ENCODE measurements at regions not wholly inside any gene's neighbourhood (a gene's known extent, or its start where the extent isn't known, plus 50 kb on each side); places are given as distances from the start of the nearest gene placed in this dataset.

- no peak for DNase-seq
These were observed 485.5 kb upstream of the SUCLG2 start for GRCh38 chr3:68139897-68140296.

- no peak for DNase-seq
These were observed 482.0 kb upstream of the SUCLG2 start for GRCh38 chr3:68136411-68136810.

DNA sequence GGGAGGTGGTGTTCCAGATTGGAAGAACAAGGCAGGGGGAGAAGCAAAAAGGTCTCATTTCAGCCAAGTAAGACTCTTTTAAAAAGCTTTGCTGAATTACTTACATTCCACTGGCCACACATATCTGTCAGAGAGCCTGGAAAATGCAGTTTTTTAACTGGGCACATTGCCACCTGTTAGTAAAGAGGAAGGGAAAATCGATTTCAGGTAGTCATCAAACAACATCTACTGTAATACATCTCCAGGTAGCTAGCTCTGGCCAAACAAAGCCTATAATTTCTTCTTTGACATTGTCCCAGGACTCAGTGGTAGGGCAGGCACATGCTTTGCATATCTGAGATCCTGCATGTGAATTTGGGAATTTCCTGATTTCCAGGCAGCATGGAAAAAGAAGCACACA is 480.7 kb upstream of the SUCLG2 start:
- no peak for DNase-seq

- no peak for DNase-seq
These were observed 474.7 kb upstream of the SUCLG2 start for GRCh38 chr3:68129065-68129464.

GRCh38 chr3:68123231-68123630 is 468.8 kb upstream of the SUCLG2 start:
- no peak for DNase-seq

DNA sequence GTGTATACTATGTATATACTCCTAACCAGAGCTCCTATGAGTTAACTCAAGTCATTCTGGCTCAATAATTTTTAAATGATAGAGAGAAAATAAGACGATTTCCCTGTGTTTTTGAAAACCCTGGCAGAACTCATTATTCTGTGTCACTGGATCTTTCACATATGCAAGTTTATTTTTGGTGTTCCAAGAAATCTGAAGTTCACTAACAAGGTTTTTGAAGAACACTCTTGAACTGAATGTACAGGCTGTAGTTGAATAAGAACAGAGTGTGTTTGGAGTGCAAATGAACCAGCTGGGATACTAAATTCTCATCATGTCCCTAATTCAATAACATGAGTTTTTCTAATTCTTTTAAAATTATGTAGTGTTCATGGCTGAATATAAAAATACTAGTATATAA is 466.9 kb upstream of the SUCLG2 start:
- no peak for DNase-seq

DNA sequence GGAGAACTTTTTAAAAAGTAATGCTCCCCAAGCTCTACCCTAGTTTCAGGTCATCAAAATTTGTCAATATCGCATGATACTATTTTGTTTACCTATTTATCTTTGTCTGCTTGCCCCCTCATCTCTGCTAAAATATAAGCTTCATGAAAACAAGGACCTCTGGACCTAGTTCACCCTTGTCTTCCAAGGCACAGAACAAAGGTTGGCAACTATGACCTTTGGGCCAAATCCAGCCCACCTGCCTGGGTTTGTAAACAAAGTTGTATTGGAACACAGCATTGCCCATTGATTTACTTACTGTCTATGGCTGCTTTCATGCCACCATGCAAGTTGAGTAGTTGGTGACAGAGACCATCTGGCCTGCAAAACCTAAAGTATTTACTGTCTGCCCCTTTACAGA is 462.2 kb upstream of the SUCLG2 start:
- no peak for DNase-seq

- no peak for DNase-seq
These were observed 449.4 kb upstream of the SUCLG2 start for GRCh38 chr3:68103811-68104210.

- DNase-seq = no peak
These were observed 436.2 kb upstream of the SUCLG2 start for GRCh38 chr3:68090571-68090970.

DNA sequence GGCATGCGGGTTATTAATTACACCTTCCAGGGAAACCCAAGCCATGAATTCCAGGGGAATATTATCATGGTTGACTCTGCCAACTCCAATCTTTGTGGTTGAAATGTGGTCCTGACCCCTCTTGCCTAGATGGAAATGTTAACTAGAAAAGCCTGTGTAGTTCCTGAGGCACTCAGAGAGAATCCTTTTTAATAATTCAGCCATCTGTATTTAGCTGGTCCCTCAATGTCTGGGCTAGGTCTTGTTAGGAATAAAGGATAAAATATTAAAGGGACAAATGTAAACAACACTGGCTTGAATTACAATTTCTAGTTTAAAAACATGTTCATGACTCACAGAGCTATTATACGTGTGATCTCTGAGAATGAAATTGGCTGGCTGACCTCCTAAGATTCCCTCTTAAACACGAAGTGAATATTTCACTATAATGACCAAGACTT is 435.2 kb upstream of the SUCLG2 start:
- no peak for DNase-seq

GRCh38 chr3:68088636-68089035 is 434.2 kb upstream of the SUCLG2 start:
- DNase-seq = no peak

DNA sequence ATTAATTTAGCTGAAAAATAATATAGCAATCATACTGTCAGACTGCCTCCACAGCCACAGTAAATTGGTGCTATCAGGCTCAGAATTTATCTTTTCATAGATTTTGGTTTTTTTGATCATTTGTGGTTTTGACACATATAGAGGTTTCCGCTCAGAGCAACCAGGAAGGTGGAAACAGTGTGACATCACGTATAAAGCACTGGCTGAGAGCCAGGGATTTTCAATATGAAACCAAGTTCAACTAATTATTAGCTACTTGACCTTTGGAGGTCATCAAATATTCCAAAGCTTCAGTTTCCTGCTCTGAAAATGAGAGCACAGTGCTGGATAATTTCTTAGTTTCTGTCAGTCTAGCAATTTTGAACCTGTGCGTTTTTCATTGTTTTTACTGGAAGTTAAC is 433.8 kb upstream of the SUCLG2 start:
- no peak for DNase-seq

GRCh38 chr3:68072062-68072461 is 417.6 kb upstream of the SUCLG2 start:
- DNase-seq = no peak

DNA sequence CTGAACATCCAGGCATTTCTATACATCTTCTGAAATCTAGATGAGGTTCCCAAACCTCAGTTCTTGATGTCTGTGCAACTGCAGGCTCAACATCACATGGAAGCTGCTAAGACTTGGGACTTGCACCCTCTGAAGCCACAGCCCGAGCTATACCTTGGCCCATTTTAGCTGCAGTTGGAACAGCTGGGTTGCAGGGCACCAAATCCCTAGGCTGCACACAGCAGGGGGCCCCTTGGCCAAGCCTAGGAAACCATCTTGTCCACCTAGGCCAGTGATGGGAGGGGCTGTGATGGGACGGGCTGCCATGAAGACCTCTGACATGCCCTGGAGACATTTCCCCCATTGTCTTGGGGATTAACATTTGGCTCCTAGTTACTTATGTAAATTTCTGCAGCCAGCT is 415.8 kb upstream of the SUCLG2 start:
- DNase-seq = no peak

DNA sequence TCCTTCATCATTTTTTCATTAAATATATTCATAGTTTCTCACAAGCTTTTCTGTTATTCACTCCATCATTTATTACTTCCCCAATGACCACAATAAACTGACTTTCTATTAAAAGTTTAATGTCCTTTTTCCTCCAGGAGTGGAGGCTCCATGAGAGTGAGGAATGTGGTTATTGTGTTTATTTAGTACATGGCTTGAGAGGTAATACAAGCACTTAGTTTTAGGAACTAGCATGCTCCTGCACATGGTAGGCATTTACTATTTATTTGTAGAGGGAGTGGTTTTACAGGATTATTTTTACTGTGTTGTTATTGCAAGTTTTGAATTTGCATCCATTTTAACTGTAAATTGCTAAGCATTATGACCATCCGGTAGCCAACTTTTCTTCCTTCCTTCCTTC is 412.9 kb upstream of the SUCLG2 start:
- DNase-seq = no peak

DNA sequence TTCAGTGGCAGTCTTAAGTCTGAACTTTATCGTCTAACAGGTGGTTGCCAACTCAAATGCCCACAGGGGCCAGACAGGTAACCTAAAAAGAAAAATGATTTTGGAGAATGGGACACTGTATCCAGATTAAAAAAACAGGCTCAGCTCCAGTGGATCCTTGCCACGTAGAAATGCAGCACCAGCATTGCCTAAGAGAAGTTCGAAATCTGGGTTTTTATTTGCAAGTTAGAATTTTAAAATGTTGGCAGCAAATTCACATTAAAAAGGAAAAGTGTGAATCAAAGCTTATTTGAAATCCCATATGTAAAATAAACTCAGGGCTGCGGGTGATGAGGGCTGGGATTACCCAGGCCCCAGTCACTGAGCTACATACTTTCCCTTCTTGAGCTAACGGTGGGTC is 408.5 kb upstream of the SUCLG2 start:
- DNase-seq = no peak

DNA sequence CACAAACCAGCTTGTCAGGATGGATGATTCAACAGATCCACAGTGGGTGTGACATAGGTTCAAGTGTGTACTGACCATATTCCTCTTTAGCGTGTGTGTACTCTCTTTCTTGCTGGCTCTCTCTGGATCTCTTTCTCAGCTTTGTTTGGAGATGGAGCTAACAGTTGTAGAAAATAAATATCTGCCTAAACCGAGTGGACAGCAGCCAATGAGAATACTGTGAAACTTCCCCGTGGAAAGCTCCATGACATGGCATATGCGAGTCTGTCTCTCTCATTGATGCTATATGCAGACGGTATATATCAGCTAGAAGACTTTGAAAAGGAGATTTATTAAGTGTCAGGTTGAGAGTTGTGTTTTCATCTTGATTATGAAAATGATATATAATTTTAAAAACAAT is 406.5 kb upstream of the SUCLG2 start:
- no peak for DNase-seq

DNA sequence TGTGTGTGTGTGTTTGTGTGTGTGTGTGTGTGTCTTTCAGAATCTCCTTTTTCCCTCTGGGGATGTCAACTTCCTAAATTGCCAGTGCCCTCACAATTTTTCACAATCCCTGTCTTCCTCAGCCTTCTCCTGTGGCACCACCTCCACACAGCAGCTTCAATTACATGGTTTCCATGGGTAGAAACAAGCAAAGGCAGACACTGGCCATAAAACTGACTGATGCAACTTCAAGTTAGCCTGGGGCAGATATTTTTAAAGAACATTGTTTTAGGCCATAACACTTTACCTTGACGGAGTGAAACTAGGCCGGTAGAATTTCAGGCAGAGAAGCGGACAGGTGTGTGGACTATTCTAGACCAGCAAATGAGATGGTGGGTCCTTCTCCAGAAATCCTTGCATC is 405.8 kb upstream of the SUCLG2 start:
- DNase-seq = no peak

GRCh38 chr3:68059628-68060152 is 405.3 kb upstream of the SUCLG2 start:
- DNase-seq = no peak

GRCh38 chr3:68057637-68058320 is 403.4 kb upstream of the SUCLG2 start:
- no peak for DNase-seq

DNA sequence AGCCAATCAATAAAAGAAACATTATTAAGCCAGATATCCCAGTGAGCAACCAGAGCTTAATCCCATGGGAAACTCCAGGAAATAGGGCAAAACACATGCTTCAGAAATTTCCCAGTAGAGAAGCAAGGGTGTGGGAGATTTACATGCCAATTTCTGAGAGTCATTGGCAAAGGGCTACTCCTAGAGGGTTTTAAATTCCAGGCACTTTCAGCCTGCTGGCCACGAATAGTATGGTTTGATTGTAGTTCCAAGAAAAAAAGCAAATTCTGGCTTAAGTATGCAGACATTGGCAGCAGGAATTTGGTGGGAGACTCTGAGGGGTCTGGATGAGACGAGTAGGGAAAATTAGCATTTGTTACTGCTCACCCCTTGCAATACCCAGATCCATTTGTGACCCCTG is 402.1 kb upstream of the SUCLG2 start:
- no peak for DNase-seq

- DNase-seq = no peak
These were observed 400.8 kb upstream of the SUCLG2 start for GRCh38 chr3:68055215-68055614.

DNA sequence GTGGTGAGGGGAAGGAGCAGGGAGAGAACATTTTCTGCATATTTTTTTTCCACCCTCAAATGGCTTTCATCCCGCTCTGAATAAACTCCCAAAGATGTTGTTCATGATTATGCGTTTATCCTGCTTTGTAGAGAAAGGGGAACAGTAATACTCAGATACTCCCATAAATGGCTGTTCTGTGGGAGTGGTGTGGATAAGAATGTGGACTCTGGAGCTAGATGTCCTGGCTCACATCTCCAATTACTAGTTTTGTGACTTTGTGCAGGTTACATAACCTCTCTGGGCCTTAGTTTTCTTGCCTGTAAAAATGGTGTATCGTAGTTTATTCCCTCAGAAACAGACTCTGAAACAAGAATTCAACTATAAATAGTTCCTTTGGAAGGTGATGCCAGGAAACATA is 395.4 kb upstream of the SUCLG2 start:
- DNase-seq = no peak

DNA sequence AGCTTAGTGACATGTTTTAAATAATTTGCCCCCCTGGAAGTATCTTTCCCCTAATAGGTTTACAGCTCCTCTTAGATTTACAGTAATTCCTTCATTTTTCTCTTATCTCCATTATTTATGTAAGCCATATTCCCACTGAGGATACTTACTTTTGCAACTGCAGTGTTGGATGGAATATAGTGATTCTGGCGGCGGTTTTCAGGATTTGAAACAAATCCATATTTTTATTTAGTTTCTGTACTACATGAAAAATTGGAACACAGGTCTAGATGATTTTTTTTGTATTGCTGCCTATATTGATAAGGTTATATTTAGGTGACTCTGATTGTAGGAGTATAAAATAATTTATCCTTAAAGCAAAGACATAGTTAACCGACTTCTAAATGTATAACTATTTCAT is 391.6 kb upstream of the SUCLG2 start:
- no peak for DNase-seq

- DNase-seq = no peak
These were observed 379.5 kb upstream of the SUCLG2 start for GRCh38 chr3:68033867-68034266.
